ENCODE measurements at regions not wholly inside any gene's neighbourhood (a gene's known extent, or its start where the extent isn't known, plus 50 kb on each side); places are given as distances from the start of the nearest gene placed in this dataset.

DNA sequence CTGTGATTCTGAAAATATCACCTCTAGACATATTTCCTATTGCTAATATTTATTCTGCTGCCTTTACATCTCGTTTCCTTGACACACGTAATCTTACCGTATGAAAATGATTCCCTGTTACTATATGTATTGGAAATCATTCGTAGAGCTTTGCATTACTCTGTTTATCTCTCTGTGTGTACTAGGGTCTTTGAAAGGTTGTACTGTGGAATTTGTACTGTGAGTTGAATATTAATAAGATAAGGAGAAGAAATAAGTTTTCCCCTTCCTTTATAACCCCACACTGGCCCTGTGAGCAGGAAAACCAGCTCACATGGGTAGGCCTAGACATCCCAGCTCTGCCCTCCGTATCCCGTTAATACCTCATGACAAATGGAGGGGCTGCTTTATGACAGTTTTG is 354.9 kb downstream of the KLF5 start:
- Histone ChIP-seq H3K14ac (replicated peaks; ENCODE audit: low read depth, low read length) (no peak overlapping the region), H4K5ac (ENCODE audit: low read depth, low read length) (no peak overlapping the region), H2BK120ac (ENCODE audit: low read depth, low read length) (no peak overlapping the region), H3K36me3 (ENCODE audit: control insufficient read depth, insufficient read depth, low read length) (no peaks in the 10 kb centered on the region), H3K27me3 (ENCODE audit: control insufficient read depth, insufficient read depth, low read length) (no peaks in the 10 kb centered on the region), H3K4me3 (ENCODE audit: insufficient read depth, low read depth, low read length) (no peak overlapping the region), H2BK5ac (ENCODE audit: low read depth, low read length, poor library complexity, severe bottlenecking) (no peak overlapping the region), H4K20me1 (ENCODE audit: insufficient read depth, low read length) (no peaks in the 10 kb centered on the region), H3K4ac (ENCODE audit: low read depth, low read length) (no peak overlapping the region), H3K9me3 (ENCODE audit: control insufficient read depth, insufficient read depth, low read length) (no peaks in the 10 kb centered on the region), H3K27ac (ENCODE audit: insufficient read depth, low read length) (no peak overlapping the region), H2AK9ac (replicated peaks; ENCODE audit: low read depth, low read length, poor library complexity) (no peak overlapping the region), H2BK20ac (ENCODE audit: low read depth, low read length) (no peak overlapping the region), H2AFZ (replicated peaks; ENCODE audit: low read length, poor library complexity) (no peak overlapping the region), H3K23ac (ENCODE audit: low read depth, low read length) (no peak overlapping the region), H3K9me1 (ENCODE audit: insufficient read depth, low read length) (no peaks in the 10 kb centered on the region), H3K56ac (ENCODE audit: extremely low read depth, insufficient read depth, low read length) (no peak overlapping the region), H2BK15ac (ENCODE audit: low read depth, low read length) (no peak overlapping the region), H2AK5ac (ENCODE audit: low read depth, low read length) (no peak overlapping the region), H4K8ac (ENCODE audit: low read depth in 2 of 2, low read length in 2 of 2) (no peak overlapping the region), H4K91ac (ENCODE audit: insufficient read depth, low read depth, low read length) (no peak overlapping the region), H3K4me2 (ENCODE audit: low read depth, low read length) (no peak overlapping the region), H3K79me1 (ENCODE audit: low read depth in 1 of 2, low read length in 2 of 2) (no peaks in the 10 kb centered on the region), H3K9ac (ENCODE audit: low read depth, low read length) (no peak overlapping the region), H3K18ac (ENCODE audit: low read depth, low read length) (no peak overlapping the region), H3K4me1 (ENCODE audit: control insufficient read depth, insufficient read depth, low read length) (no peaks in the 10 kb centered on the region)
- ATAC-seq (ENCODE audit: low read depth) (no peak), DNase-seq (no peak)
- TF ChIP-seq SMC3 (IDR thresholded peaks at IDR 0.05; ENCODE audit: low read depth, low read length) (no peak), MAFK (IDR thresholded peaks at IDR 0.05; ENCODE audit: low read depth, low read length) (no peak), NFE2L2 (IDR thresholded peaks at IDR 0.05; ENCODE audit: low read depth, low read length) (no peak), BHLHE40 (IDR thresholded peaks at IDR 0.05; ENCODE audit: low read depth, low read length) (no peak), RAD21 (IDR thresholded peaks at IDR 0.05; ENCODE audit: low read length) (no peak), CEBPB (IDR thresholded peaks at IDR 0.05; ENCODE audit: low read depth, low read length) (no peak), FOS (IDR thresholded peaks at IDR 0.05; ENCODE audit: low read depth, low read length) (no peak), MAZ (IDR thresholded peaks at IDR 0.05; ENCODE audit: borderline replicate concordance, low read depth, low read length) (no peak), MXI1 (IDR thresholded peaks at IDR 0.05; ENCODE audit: borderline replicate concordance, low read depth, low read length) (no peak), USF2 (IDR thresholded peaks at IDR 0.05; ENCODE audit: low read depth, low read length) (no peak), RFX5 (IDR thresholded peaks at IDR 0.05; ENCODE audit: low read depth, low read length) (no peak), CHD1 (IDR thresholded peaks at IDR 0.05; ENCODE audit: low read depth, low read length) (no peak), POLR2A (IDR thresholded peaks at IDR 0.05; ENCODE audit: low read depth, low read length) (no peak), RCOR1 (IDR thresholded peaks at IDR 0.05; ENCODE audit: insufficient replicate concordance, low read length) (no peak)
- TF ChIP-seq, protein P1, sequence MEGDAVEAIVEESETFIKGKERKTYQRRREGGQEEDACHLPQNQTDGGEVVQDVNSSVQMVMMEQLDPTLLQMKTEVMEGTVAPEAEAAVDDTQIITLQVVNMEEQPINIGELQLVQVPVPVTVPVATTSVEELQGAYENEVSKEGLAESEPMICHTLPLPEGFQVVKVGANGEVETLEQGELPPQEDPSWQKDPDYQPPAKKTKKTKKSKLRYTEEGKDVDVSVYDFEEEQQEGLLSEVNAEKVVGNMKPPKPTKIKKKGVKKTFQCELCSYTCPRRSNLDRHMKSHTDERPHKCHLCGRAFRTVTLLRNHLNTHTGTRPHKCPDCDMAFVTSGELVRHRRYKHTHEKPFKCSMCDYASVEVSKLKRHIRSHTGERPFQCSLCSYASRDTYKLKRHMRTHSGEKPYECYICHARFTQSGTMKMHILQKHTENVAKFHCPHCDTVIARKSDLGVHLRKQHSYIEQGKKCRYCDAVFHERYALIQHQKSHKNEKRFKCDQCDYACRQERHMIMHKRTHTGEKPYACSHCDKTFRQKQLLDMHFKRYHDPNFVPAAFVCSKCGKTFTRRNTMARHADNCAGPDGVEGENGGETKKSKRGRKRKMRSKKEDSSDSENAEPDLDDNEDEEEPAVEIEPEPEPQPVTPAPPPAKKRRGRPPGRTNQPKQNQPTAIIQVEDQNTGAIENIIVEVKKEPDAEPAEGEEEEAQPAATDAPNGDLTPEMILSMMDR (conservative IDR thresholded peaks at IDR 0.05; ENCODE audit: low read depth, low read length) = no peak
- TF ChIP-seq, protein P2, sequence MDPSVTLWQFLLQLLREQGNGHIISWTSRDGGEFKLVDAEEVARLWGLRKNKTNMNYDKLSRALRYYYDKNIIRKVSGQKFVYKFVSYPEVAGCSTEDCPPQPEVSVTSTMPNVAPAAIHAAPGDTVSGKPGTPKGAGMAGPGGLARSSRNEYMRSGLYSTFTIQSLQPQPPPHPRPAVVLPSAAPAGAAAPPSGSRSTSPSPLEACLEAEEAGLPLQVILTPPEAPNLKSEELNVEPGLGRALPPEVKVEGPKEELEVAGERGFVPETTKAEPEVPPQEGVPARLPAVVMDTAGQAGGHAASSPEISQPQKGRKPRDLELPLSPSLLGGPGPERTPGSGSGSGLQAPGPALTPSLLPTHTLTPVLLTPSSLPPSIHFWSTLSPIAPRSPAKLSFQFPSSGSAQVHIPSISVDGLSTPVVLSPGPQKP (IDR thresholded peaks at IDR 0.05; ENCODE audit: borderline replicate concordance, low read depth, low read length) = no peak
- 70% methylated on average over 2 of the region's 6 CpGs; no CpG with 5 or more reads in 1 of the 2 experiments for WGBS, 2 experiments (ENCODE audit: extremely low coverage in 2 of 2, insufficient read length in 1 of 2)
- in situ Hi-C loops (cut with MboI; ENCODE audit: low sequenced_read_pairs) = no loop called here
- intact Hi-C loops (cut with micrococcal nuclease) = no loop called here
- CTCF ChIA-PET = no interaction called here
- dilution Hi-C loops (cut with HindIII; ENCODE audit: low sequenced_read_pairs, unreplicated experiment) = no loop called here
- no TSS peak for BruUV-seq (replicated peaks)
- POLR2A ChIA-PET (ENCODE audit: unreplicated experiment) = no interaction called here
